ENCODE measurements at regions not wholly inside any gene's neighbourhood (a gene's known extent, or its start where the extent isn't known, plus 50 kb on each side); places are given as distances from the start of the nearest gene placed in this dataset.

- TF ChIP-seq CTCF (IDR thresholded peaks at IDR 0.05; ENCODE audit: insufficient read depth, low read depth, low read length): no peak
- no peak for TF ChIP-seq EZH2 (IDR thresholded peaks at IDR 0.05; ENCODE audit: insufficient read depth, low read length)
These were observed 62.9 kb upstream of the WSB1 start for GRCh38 chr17:27230996-27231395.
